ENCODE measurements at regions not wholly inside any gene's neighbourhood (a gene's known extent, or its start where the extent isn't known, plus 50 kb on each side); places are given as distances from the start of the nearest gene placed in this dataset.

DNA sequence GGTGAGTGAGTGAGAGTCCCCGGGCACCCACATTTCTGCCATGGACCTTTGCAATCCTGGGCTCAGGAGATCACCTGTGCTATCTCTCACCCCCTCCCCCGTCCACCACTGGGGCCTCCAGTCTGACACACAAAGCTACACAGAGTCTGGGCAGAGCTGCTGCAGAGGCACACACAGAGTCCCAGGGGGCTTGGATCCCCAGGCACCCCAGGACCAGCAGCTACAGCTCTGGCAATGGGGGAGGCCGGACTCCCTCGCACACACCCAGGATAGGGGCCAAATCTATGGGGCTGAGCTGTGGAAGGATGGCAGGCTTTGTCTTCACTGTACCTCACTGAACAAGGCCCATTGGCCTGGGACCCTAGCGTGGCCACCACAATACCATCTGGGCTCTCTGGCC lies 328.8 kb downstream of the MAN2A1 start:
- ATAC-seq (ENCODE audit: low read depth) (no peak), DNase-seq (no peak)
- Histone ChIP-seq H3K79me1 (ENCODE audit: low read depth in 1 of 2, low read length in 2 of 2) (no peaks in the 10 kb centered on the region), H2BK5ac (ENCODE audit: low read depth, low read length, poor library complexity, severe bottlenecking) (no peak overlapping the region), H4K5ac (ENCODE audit: low read depth, low read length) (no peak overlapping the region), H2BK15ac (ENCODE audit: low read depth, low read length) (no peak overlapping the region), H3K9me3 (ENCODE audit: control insufficient read depth, insufficient read depth, low read length) (0 out of 2 replicates have a peak, but pooled peaks cover 1% of the 10 kb centered on the region), H2BK120ac (ENCODE audit: low read depth, low read length) (no peak overlapping the region), H3K4me1 (ENCODE audit: control insufficient read depth, insufficient read depth, low read length) (no peaks in the 10 kb centered on the region), H3K9ac (ENCODE audit: low read depth, low read length) (no peak overlapping the region), H3K14ac (replicated peaks; ENCODE audit: low read depth, low read length) (no peak overlapping the region), H3K27ac (ENCODE audit: insufficient read depth, low read length) (no peak overlapping the region), H3K4me3 (ENCODE audit: insufficient read depth, low read depth, low read length) (no peak overlapping the region), H3K4ac (ENCODE audit: low read depth, low read length) (no peak overlapping the region), H3K18ac (ENCODE audit: low read depth, low read length) (no peak overlapping the region), H2AFZ (replicated peaks; ENCODE audit: low read length, poor library complexity) (no peak overlapping the region), H4K91ac (ENCODE audit: insufficient read depth, low read depth, low read length) (no peak overlapping the region), H4K8ac (ENCODE audit: low read depth in 2 of 2, low read length in 2 of 2) (no peak overlapping the region), H3K4me2 (ENCODE audit: low read depth, low read length) (no peak overlapping the region), H3K9me1 (ENCODE audit: insufficient read depth, low read length) (no peaks in the 10 kb centered on the region), H4K20me1 (ENCODE audit: insufficient read depth, low read length) (no peaks in the 10 kb centered on the region), H3K23ac (ENCODE audit: low read depth, low read length) (no peak overlapping the region), H2AK9ac (replicated peaks; ENCODE audit: low read depth, low read length, poor library complexity) (no peak overlapping the region), H2BK20ac (ENCODE audit: low read depth, low read length) (no peak overlapping the region), H2AK5ac (ENCODE audit: low read depth, low read length) (no peak overlapping the region), H3K56ac (ENCODE audit: extremely low read depth, insufficient read depth, low read length) (no peak overlapping the region), H3K36me3 (ENCODE audit: control insufficient read depth, insufficient read depth, low read length) (no peaks in the 10 kb centered on the region), H3K27me3 (ENCODE audit: control insufficient read depth, insufficient read depth, low read length) (no peaks in the 10 kb centered on the region)
- ChIA-PET CTCF (no interaction called here), POLR2A (ENCODE audit: unreplicated experiment) (no interaction called here)
- in situ Hi-C loops (cut with MboI; ENCODE audit: low sequenced_read_pairs) (no loop called here), dilution Hi-C loops (cut with HindIII; ENCODE audit: low sequenced_read_pairs, unreplicated experiment) (no loop called here), intact Hi-C loops (cut with micrococcal nuclease) (no loop called here)
- WGBS, 2 experiments (ENCODE audit: extremely low coverage in 2 of 2, insufficient read length in 1 of 2): 60% methylated on average over 2 of the region's 5 CpGs; no CpG with 5 or more reads in 1 of the 2 experiments
- no peak for TF ChIP-seq MAFK (IDR thresholded peaks at IDR 0.05; ENCODE audit: low read depth, low read length)
- no peak for TF ChIP-seq BHLHE40 (IDR thresholded peaks at IDR 0.05; ENCODE audit: low read depth, low read length)
- TF ChIP-seq, protein P1, sequence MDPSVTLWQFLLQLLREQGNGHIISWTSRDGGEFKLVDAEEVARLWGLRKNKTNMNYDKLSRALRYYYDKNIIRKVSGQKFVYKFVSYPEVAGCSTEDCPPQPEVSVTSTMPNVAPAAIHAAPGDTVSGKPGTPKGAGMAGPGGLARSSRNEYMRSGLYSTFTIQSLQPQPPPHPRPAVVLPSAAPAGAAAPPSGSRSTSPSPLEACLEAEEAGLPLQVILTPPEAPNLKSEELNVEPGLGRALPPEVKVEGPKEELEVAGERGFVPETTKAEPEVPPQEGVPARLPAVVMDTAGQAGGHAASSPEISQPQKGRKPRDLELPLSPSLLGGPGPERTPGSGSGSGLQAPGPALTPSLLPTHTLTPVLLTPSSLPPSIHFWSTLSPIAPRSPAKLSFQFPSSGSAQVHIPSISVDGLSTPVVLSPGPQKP (IDR thresholded peaks at IDR 0.05; ENCODE audit: borderline replicate concordance, low read depth, low read length): no peak
- no TSS peak for BruUV-seq (replicated peaks)

Measured in IMR-90 (cell line).